T follicular helper cell (primary cell): ENCODE measurements at regions not wholly inside any gene's neighbourhood (a gene's known extent, or its start where the extent isn't known, plus 50 kb on each side); places are given as distances from the start of the nearest gene placed in this dataset.

Experiments used
- DNase-seq: peaks from one replicate; pipeline ENCODE4 v3.0.0-alpha.2; 2020; ENCODE audit warnings: low read depth

GRCh38 chr19:30679789-30680188 is 307.6 kb downstream of the ZNF536 start:
- DNase-seq, result no peak

- DNase-seq, result no peak
Measured at GRCh38 chr19:30679153-30679702, 307.0 kb downstream of the ZNF536 start.

- no peak for DNase-seq
Measured at GRCh38 chr19:30678168-30678567, 306.0 kb downstream of the ZNF536 start.

GRCh38 chr19:30677702-30678101 is 305.5 kb downstream of the ZNF536 start:
- DNase-seq, result no peak

- no peak for DNase-seq
Measured at GRCh38 chr19:30676990-30677679, 305.0 kb downstream of the ZNF536 start.

GRCh38 chr19:30675086-30675485 is 302.9 kb downstream of the ZNF536 start:
- no peak for DNase-seq

- DNase-seq, result no peak
Measured at GRCh38 chr19:30674656-30675055, 302.5 kb downstream of the ZNF536 start.

- no peak for DNase-seq
Measured at GRCh38 chr19:30673336-30673735, 301.2 kb downstream of the ZNF536 start.

- DNase-seq, result no peak
Measured at GRCh38 chr19:30672926-30673325, 300.7 kb downstream of the ZNF536 start.

GRCh38 chr19:30671622-30672051 is 299.5 kb downstream of the ZNF536 start:
- DNase-seq, result no peak

GRCh38 chr19:30671367-30671619 is 299.1 kb downstream of the ZNF536 start:
- no peak for DNase-seq

GRCh38 chr19:30670562-30671366 is 298.6 kb downstream of the ZNF536 start:
- DNase-seq, result no peak

- DNase-seq, result no peak
Measured at GRCh38 chr19:30670011-30670329, 297.8 kb downstream of the ZNF536 start.

- peak; percentile 11 for DNase-seq
Measured at GRCh38 chr19:30669329-30670010, 297.3 kb downstream of the ZNF536 start.

GRCh38 chr19:30668521-30669155 is 296.5 kb downstream of the ZNF536 start:
- no peak for DNase-seq

- no peak for DNase-seq
Measured at GRCh38 chr19:30667746-30668145, 295.6 kb downstream of the ZNF536 start.

- no peak for DNase-seq
Measured at GRCh38 chr19:30667227-30667626, 295.0 kb downstream of the ZNF536 start.

- no peak for DNase-seq
Measured at GRCh38 chr19:30666301-30666803, 294.2 kb downstream of the ZNF536 start.

- DNase-seq, result no peak
Measured at GRCh38 chr19:30665449-30665848, 293.3 kb downstream of the ZNF536 start.

- no peak for DNase-seq
Measured at GRCh38 chr19:30663611-30664174, 291.5 kb downstream of the ZNF536 start.

GRCh38 chr19:30662211-30662861 is 290.2 kb downstream of the ZNF536 start:
- no peak for DNase-seq
